ENCODE measurements at regions not wholly inside any gene's neighbourhood (a gene's known extent, or its start where the extent isn't known, plus 50 kb on each side); places are given as distances from the start of the nearest gene placed in this dataset.

DNA sequence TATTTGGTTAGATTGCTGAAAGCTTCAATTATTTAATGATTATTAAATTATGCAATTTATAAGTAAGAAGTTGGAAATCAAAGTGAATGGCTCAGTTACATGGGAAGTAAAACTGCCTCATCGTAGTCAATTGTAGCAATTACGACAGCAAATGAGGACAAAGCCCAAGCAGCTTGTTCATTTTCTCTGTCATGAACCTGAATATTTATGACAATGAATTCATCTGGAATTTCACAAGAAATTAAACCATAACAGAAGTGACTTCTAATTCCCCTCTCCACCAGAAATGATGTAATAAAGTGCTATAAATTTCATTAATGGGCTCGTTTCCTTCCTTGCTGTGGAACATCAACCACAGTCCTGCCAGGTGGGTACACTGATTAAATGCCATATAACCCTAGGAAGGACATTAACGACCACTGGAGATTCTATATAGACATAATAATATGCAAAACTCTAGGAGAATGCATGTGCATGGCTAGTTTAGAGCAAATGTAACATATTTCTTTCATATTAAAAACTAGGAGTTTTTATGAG, 273.8 kb upstream of the DCBLD2 start:
- TF ChIP-seq, protein P1, sequence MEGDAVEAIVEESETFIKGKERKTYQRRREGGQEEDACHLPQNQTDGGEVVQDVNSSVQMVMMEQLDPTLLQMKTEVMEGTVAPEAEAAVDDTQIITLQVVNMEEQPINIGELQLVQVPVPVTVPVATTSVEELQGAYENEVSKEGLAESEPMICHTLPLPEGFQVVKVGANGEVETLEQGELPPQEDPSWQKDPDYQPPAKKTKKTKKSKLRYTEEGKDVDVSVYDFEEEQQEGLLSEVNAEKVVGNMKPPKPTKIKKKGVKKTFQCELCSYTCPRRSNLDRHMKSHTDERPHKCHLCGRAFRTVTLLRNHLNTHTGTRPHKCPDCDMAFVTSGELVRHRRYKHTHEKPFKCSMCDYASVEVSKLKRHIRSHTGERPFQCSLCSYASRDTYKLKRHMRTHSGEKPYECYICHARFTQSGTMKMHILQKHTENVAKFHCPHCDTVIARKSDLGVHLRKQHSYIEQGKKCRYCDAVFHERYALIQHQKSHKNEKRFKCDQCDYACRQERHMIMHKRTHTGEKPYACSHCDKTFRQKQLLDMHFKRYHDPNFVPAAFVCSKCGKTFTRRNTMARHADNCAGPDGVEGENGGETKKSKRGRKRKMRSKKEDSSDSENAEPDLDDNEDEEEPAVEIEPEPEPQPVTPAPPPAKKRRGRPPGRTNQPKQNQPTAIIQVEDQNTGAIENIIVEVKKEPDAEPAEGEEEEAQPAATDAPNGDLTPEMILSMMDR (IDR thresholded peaks at IDR 0.05 in 2 of 3, conservative IDR thresholded peaks at IDR 0.05 in 1 of 3; ENCODE audit: control insufficient read depth in 2 of 3, extremely low read depth in 1 of 3, insufficient read depth in 1 of 3, low read depth in 3 of 3, low read length in 3 of 3) = no peak
- TF ChIP-seq NRF1 (conservative IDR thresholded peaks at IDR 0.05; ENCODE audit: low read depth, low read length) (no peak), ZNF207 (IDR thresholded peaks at IDR 0.05; ENCODE audit: borderline replicate concordance) (no peak), TAF1 (IDR thresholded peaks at IDR 0.05; ENCODE audit: borderline replicate concordance, low read depth, low read length) (no peak), BACH1 (IDR thresholded peaks at IDR 0.05; ENCODE audit: borderline replicate concordance) (no peak), EP300 (IDR thresholded peaks at IDR 0.05; ENCODE audit: borderline replicate concordance in 1 of 2, control insufficient read depth in 1 of 2, low read depth in 2 of 2, low read length in 2 of 2) (no peak), FOXK2 (IDR thresholded peaks at IDR 0.05) (no peak), HDAC6 (IDR thresholded peaks at IDR 0.05; ENCODE audit: unreplicated experiment) (no peak), CHD4 (IDR thresholded peaks at IDR 0.05) (no peak), EZH2 (IDR thresholded peaks at IDR 0.05; ENCODE audit: borderline replicate concordance, control insufficient read depth, low read depth, low read length) (no peak)
- TF ChIP-seq, protein P2, sequence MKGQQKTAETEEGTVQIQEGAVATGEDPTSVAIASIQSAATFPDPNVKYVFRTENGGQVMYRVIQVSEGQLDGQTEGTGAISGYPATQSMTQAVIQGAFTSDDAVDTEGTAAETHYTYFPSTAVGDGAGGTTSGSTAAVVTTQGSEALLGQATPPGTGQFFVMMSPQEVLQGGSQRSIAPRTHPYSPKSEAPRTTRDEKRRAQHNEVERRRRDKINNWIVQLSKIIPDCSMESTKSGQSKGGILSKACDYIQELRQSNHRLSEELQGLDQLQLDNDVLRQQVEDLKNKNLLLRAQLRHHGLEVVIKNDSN (IDR thresholded peaks at IDR 0.05; ENCODE audit: borderline replicate concordance, extremely low read length, insufficient read depth, low read depth, low read length) = no peak
- TF ChIP-seq, protein P3, sequence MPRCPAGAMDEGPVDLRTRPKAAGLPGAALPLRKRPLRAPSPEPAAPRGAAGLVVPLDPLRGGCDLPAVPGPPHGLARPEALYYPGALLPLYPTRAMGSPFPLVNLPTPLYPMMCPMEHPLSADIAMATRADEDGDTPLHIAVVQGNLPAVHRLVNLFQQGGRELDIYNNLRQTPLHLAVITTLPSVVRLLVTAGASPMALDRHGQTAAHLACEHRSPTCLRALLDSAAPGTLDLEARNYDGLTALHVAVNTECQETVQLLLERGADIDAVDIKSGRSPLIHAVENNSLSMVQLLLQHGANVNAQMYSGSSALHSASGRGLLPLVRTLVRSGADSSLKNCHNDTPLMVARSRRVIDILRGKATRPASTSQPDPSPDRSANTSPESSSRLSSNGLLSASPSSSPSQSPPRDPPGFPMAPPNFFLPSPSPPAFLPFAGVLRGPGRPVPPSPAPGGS (IDR thresholded peaks at IDR 0.05; ENCODE audit: borderline replicate concordance, insufficient read depth, low read depth, low read length, poor library complexity, severe bottlenecking) = no peak
- TF ChIP-seq, protein P4, sequence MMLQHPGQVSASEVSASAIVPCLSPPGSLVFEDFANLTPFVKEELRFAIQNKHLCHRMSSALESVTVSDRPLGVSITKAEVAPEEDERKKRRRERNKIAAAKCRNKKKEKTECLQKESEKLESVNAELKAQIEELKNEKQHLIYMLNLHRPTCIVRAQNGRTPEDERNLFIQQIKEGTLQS (IDR thresholded peaks at IDR 0.05; ENCODE audit: borderline replicate concordance, extremely low read depth, low read depth, low read length) = no peak
- TF ChIP-seq, protein P5, sequence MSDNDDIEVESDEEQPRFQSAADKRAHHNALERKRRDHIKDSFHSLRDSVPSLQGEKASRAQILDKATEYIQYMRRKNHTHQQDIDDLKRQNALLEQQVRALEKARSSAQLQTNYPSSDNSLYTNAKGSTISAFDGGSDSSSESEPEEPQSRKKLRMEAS (IDR thresholded peaks at IDR 0.05; ENCODE audit: low read depth, low read length) = no peak
